SK-MEL-5 (cell line): ENCODE measurements at regions not wholly inside any gene's neighbourhood (a gene's known extent, or its start where the extent isn't known, plus 50 kb on each side); places are given as distances from the start of the nearest gene placed in this dataset.

Experiments used
- DNase-seq: peaks from one replicate; pipeline ENCODE4 v3.0.0-alpha.2; 2016; ENCODE audit warnings: low read depth, low spot score
- in situ Hi-C: cut with HindIII; loops from 2 replicates; pipeline ENCODE4 v1.10.0; 2016; ENCODE audit warnings: low sequenced_read_pairs, high pct_unique_total_duplicates, low pct_unique_long_range_greater_than_20kb

DNA sequence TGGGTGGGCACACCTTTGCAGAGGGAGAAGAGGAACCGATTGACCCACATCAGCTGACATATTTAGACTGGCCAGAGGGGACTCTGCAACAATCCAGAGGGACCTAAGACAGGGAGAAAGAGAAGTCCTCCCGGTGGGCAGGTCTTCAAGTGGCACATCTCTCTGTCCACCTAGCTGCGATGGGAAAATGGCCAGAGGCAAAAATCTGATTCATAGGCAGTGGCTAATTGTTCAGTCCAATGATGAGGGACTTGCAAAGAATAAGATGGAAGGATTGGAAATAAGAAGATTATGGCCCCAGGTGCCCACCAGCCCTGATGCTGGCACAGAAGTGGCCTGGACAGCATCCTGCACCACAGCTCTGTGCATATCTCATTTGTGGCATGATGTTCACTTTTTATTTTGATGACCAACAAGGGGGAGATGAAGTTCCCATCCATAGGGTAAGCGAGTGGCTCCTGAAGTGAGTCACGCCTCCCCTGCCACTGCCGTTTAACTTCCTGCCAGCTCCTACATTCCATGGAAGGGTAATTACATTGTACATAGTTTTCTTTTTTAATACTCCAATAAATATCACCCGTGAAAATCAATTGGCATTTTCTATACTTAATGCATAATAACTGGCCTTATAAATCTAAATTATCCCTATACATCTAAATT lies 659.6 kb downstream of the MATN1 start:
- no peak for DNase-seq
- in situ Hi-C loops, result no loop called here

DNA sequence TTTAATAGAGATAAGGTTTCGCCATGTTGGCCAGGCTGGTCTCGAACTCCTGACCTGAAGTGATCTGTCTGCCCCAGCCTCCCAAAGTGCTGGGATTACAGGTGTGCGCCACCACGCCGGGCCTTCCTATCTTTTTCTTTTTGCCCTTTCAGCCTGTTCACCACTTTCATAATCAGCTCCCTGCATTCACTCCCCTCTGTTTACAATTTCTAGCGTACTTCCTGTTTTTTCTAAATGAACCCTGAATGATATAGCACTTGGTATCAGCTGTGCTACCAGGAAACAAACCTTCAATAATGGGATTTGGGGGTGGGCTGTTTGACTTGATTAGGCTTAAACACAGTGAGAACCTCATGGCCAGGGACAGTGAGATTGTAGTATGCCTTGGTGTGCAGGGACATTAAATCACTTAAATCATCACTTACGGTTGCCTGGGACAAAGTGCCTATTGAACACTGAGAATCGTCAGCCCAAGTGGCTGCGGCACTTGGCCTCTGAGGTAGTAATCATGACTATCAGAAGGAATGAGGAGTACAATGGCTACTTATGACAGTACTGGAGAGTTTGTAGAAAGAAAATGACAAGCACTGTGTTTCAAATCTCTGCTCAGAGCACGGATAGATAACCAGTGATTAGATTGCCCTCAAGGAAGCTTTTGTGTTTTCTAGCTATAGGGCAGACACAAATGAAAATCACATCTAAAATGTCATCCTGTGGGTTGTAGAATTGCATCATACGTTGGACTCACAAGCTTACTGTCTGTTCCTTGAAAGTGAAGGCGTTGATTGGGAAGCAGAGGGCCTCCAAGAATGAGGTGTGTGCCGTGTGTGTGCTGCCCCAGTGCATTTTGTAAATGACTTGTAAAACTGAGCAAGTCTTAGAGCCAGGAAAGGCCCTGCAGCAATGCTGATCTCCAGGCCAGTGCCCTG lies 661.8 kb downstream of the MATN1 start:
- in situ Hi-C loops, result no loop called here
- DNase-seq, result peak; percentile 98

DNA sequence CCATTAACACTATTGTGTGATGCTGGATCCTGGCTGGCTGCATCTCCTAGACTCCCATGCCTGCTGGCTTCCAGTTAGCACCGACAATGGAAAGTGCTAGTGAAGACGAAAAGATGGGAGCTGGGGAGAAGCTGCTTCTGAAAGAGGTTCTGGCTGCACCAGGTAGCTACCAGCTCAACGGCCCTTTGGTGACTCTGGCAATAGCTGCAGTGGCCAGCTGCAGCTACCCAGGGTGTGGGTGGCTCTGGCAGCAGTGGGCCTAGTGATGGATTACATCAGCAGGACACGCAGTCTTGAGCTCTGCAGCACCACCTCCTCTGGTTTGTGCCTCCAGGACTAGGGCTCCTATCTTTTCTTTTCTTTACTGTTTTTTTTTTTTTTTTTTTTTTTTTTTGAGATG lies 662.6 kb downstream of the MATN1 start:
- in situ Hi-C loops, result no loop called here
- DNase-seq, result no peak

DNA sequence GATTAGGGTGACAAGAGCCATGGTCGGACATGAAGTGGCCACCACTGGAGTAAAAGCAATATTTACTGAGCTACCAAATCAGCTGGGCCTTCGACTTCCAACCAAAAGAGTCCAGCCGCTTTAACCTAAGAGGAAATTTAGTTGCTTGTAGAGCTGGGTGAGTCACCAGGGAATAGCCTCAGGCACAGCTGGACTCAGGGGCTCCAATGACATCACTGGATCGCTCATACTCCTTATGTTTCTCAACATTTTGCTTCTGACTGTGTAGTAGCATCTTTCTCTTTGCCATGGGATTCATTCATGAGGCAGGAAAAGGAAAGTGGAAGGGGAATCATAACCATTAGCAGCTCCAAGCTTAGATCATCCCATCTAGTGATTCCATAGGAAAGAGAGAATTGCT lies 664.4 kb downstream of the MATN1 start:
- in situ Hi-C loops, result no loop called here
- peak; percentile 75 for DNase-seq

DNA sequence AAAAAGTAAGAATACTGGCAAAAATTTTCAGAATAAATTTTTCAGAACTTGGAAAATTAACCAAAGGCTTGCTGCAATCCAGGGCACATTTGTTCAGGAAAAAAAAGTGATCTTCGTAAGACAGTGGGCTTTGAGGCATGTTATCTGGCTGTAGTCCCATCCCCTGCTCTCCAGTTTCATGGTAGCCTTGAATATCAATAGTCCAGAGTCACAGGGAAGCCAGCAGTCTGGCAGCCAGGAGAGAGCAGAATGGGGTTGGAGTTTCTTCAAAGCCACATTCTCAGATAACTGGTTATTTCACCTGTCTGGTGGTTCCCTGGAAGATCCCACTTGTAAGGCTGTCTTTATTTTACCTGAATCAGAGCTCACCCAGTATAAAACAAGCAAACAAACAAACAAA lies 669.3 kb downstream of the MATN1 start:
- in situ Hi-C loops, result no loop called here

DNA sequence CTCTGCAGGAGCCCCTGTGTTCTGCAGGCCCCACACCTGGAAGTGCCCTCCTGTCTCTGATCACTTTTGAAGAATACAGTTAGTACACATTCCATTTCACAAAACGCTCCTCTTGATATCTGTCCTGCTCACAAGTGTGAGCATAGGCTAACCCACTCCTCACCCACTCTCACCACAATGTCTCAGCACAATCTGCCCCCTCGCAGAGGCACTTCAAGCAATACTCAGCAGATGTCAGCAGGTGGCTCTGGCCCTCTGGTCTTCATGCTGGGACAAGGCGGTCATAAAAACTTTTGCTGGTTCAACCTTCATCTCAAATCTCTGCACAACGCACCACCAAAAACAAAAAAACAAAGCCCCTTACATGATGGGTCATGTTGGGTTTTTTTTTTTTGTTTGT lies 671.2 kb downstream of the MATN1 start:
- peak; percentile 9 for DNase-seq

More for the DNA sequence above, 669.3 kb downstream of the MATN1 start:
- no peak for DNase-seq

DNA sequence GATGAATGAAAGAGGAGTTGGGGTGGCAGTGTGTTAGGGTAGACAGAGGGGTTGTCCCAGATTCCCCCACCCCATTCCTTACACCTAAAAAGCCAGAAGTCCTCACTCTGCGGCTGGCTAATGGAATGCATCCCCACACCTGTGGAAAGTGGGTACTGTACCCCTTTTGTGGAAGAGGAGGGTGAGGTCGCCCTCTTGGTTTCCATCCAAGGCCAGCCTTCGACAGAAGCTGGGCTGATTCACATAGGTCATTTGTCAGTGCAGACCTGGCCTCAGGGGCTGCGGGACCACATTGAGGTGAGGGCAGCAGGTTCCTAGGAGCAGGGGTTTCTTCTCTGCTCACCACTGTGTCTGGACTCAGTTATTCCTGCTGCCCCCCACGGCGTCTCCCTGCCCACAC lies 671.6 kb downstream of the MATN1 start:
- DNase-seq, result no peak
- in situ Hi-C loops, result no loop called here

More for the DNA sequence above, 671.2 kb downstream of the MATN1 start:
- in situ Hi-C loops, result no loop called here

DNA sequence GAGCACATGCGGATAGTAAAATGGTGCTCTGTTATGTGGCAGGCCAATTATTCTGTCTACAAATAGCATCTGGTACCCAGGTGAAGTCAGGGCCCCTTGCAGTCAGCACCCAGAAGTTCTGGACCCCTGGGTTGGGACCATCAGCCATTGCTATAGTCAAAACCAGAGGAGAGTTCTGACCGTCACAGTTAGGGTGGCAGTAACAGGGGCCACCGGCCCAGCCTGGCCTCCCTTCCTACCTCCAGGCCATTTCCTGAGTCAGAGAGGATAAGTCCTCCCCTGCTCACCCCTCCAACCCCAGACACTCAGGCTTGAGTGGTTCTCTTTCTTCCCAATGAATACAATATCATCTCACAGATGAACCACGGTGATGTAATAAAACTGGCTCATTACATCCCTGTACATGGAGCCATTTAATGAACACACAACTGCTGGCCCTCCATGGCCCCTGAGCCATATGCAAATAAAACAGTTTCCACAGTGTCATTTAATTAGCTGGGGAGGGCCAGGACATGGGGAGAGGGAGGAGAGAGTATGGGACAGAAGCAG lies 673.6 kb downstream of the MATN1 start:
- in situ Hi-C loops, result no loop called here
- DNase-seq, result no peak

DNA sequence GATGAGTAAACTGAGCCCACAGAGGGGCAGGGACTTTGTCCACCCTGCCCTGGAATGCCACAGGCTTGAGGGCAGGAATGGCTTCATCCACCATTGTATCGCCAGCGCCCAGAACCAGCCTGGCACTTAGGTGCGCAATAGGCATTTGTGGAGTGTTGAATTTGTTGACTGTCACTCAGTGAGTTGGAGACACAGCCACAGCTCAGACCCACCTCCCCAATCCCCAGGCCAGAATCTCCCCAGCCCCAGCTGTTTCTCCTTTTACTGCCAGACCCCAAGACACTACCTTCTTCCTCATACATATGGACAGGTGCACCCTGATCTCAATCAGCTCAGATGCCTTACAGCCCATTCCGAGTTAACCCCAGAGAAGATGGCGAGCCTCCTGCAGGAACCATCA lies 674.5 kb downstream of the MATN1 start:
- in situ Hi-C loops, result no loop called here
- DNase-seq, result no peak

DNA sequence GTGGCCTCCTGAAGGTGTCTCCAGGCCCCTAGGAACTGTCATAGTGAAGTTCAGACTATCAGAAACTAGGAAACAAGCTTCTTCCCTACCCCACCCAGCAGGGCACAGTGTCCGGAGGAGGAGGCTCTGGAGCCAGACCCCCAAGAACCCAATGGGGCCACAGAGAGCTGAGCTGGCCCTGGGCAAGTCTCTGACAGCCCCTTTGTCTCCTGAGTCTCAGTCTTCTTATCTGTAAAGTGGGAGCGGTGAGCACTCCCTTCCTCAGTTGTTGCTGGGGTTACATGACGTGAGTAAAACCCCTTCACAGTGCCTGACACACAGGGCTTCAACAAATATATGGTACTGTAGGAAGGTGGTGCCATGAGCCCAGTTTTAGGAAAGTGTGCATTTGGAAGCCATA lies 675.8 kb downstream of the MATN1 start:
- no peak for DNase-seq
- in situ Hi-C loops, result no loop called here

DNA sequence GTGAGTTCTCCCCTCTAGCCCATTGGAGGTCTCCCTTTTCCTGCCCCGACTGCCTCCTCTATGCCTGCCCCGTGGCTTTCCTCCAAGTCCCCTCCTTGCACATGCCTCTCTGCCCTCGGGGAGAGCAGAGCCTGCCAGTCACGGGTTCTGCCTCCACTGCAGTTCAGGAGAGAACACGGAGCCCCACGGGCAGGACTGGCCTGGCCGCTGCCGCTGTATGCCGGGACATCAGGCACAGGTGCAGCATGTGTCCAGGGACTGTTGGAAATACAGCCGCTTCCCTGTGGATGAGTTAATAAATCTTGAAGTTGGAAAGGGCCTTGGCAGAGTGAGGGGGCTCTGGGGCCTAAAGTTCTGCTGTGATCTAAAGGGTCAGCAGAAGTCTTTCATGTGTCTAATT lies 676.6 kb downstream of the MATN1 start:
- in situ Hi-C loops, result no loop called here
- no peak for DNase-seq

DNA sequence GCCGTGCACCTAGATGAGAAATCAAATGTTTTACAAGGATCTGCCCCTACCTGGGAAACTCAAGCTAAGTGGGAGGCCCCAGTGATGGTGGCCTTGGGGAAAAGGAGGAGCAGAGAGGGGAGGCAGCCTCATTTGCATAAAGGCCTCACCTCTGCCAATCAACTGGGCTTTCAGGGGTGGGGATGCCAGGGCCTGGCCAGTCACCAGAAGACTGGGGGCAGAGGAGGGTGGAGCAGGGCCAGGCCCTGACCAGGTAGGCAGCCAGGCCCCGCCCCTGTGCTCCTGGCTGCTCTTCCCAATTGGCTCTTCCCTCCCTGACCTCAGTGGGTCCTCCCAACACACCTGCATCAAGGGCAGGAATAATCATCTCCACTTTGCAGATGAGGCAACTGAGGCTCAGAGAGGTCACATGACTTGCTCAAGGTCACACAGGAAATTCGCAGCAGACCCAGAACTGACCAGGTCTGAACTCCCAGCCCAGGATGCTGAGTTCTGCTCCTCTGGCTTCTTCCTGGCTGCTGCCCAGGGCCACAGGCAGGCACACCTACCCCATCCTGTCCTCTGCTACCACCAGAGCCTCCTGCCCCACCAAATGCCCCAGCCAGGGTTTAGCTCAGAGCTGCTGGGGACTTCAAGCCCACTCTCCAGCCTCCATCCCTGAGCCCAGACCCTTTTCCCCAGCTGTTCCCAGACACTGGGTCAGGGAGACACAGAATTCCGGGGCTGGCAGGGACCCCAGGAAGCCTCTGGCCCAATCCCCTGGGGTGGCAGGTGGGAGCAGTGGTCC lies 677.9 kb downstream of the MATN1 start:
- in situ Hi-C loops, result no loop called here
- DNase-seq, result no peak

DNA sequence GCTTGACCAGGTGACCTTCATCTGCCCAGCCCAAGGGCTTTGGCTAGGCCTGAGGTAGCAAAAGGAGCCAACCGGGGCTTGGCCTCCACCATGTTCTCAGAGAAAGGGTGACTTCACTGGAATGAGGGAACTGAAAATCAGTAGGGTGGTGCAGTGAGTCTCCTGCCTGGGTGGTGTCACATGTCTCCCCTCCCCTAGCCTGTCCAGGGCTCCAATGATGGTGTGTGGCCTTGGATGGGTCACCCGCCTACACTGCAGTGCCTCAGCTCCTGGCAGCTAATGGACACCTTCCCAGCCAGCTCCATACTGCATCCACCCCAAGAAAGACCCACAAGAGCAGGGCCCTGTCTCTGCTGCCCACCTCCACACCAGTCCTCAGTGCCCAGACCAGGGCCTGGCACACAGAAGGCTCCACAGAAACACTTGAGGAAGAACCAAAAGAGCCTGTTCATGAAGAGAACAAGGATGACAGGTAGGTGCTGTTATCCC lies 678.7 kb downstream of the MATN1 start:
- in situ Hi-C loops, result no loop called here
- no peak for DNase-seq

DNA sequence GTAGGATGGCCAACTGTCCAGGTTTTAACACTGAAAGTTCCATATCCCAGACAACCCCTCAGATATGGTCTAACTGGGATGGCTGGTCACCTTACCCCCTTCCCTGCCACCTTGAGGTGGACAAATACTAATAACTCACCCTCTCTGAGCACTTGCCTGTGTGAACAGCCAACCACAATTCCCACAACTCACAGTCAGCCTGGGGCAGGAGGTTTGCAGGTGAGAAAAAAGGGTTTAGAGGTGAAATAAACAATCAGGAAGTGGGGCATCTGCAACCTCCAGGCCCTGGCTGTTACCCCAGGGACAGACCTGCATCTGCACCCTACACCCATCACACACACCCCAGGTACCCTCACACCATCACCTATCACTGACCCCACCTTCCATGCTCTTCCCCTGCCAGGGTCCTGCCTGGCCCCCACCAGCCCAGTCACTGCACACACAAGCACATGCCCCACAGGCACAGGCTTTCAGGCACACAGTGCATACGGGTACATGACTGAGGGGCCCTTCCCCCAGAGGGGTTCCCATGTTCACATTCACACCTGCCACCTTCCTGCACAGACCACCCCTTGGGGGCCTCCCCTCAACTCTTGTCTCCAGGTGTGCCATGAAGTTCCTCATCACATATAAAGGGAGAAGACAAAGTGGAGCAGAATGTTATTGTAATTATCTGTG lies 679.5 kb downstream of the MATN1 start:
- in situ Hi-C loops, result no loop called here
- no peak for DNase-seq

DNA sequence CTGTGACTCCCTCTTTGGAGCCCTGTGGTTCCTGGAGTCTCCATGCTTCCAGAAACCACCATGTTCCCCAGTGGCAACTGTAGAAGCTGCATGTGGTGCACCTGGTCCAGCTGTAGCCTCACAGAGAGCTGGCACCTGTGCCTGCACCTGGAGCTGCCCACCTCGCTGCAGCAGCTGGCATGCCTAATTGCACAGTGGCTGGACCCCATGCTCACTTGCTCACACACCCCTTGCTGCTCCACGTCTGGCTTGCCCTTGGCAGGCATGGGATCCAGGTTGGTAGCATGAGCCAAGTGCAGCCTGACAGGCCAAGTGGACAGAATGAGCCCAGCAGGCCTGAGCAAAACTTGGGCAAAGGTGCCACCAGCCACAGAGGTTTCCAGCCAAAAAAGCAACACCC lies 680.1 kb downstream of the MATN1 start:
- in situ Hi-C loops, result no loop called here
- DNase-seq, result no peak

DNA sequence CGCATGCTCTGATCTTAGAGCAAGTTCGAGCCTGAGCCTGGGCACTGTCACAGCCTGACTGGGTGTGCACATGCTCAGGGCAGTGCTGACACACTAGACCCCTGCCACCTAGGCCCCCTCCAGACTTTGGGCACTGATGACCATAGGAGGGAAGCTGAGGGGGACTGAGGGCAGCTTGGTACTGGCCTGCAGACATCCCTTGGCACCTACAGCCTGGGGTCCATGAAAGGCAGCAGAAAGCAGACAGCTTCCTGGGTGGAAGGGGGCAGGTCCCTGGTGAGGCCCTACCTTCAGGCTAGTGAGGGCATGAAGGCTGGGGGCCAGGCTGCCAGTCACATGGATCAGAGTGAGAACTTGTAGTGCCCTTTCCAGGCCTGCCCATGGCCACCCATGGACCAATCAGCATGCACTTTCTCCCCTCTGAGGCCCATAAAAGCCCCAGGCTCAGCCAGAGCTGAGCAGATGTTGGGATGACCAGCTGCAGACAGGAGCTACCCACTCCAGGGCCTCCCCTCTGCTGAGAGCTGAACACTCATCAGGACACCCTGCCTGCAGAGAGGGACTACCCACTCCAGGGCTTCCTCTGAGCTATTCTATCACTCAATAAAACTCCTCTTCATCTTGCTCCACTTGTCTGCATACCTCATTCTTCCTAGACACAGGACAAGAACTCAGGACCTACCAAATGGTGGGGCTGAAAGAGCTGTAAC lies 680.8 kb downstream of the MATN1 start:
- DNase-seq, result no peak
- in situ Hi-C loops, result no loop called here
